WTC11 (cell line): ENCODE measurements at regions not wholly inside any gene's neighbourhood (a gene's known extent, or its start where the extent isn't known, plus 50 kb on each side); places are given as distances from the start of the nearest gene placed in this dataset.

Experiments used
- ATAC-seq: fragments of 200-7000 bp; cut with Tn5 transposase; 2 replicates; pipeline ENCODE4 v1.10.0; 2021; ENCODE audit warnings: mild to moderate bottlenecking, moderate library complexity
- CTCF ChIA-PET: fragments of 300-600 bp; sonication (Branson Sonifier 250); formaldehyde crosslinking; loops from one replicate; lab custom pipeline; 2021; ENCODE audit warnings: antibody characterized with exemption; lab: Charles Lee
- POLR2A ChIA-PET: fragments of 350-600 bp; sonication (Branson Sonifier 250); formaldehyde crosslinking; loops from one replicate; lab custom pipeline; 2021; ENCODE audit warnings: antibody characterized with exemption; lab: Charles Lee
- DNase-seq: peaks from one replicate; pipeline ENCODE4 v3.0.0; 2021; ENCODE audit warnings: low spot score
- H3K27ac Mint-ChIP-seq: 2 replicates; pipeline ENCODE4 v1.8.0; 2021; ENCODE audit warnings: mixed read lengths
- H3K27me3 Mint-ChIP-seq: 2 replicates; pipeline ENCODE4 v1.8.0; 2021; ENCODE audit warnings: low read depth, mild to moderate bottlenecking, moderate library complexity, mixed read lengths
- H3K36me3 Mint-ChIP-seq: 2 replicates; pipeline ENCODE4 v1.8.0; 2021; ENCODE audit warnings: mixed read lengths
- H3K4me1 Mint-ChIP-seq: 2 replicates; pipeline ENCODE4 v1.8.0; 2022; ENCODE audit warnings: mixed read lengths
- H3K4me3 Mint-ChIP-seq: 2 replicates; pipeline ENCODE4 v1.8.0; 2021; ENCODE audit warnings: mild to moderate bottlenecking, moderate library complexity, mixed read lengths
- H3K9me3 Mint-ChIP-seq: 2 replicates; pipeline ENCODE4 v1.8.0; 2021; ENCODE audit warnings: mixed read lengths
- ARID4B ChIP-seq: sonication (generic); formaldehyde crosslinking; IDR thresholded peaks from 2 replicates; pipeline ENCODE4 v1.8.0; 2023; ENCODE audit warnings: missing genetic modification reagents, mild to moderate bottlenecking, borderline replicate concordance
- FOXK1 ChIP-seq: sonication (generic); formaldehyde crosslinking; IDR thresholded peaks from 2 replicates; pipeline ENCODE4 v1.8.0; 2022; ENCODE audit warnings: mild to moderate bottlenecking, moderate library complexity, missing genetic modification reagents
- FOXP1 ChIP-seq: sonication (generic); formaldehyde crosslinking; IDR thresholded peaks from 2 replicates; pipeline ENCODE4 v1.8.0; 2022; ENCODE audit warnings: missing genetic modification reagents, mild to moderate bottlenecking, moderate library complexity, borderline replicate concordance
- IRF2 ChIP-seq: sonication (generic); formaldehyde crosslinking; IDR thresholded peaks from 2 replicates; pipeline ENCODE4 v1.8.0; 2022; ENCODE audit warnings: low read depth, missing genetic modification reagents, borderline replicate concordance
- MAX ChIP-seq: sonication (generic); formaldehyde crosslinking; IDR thresholded peaks from 2 replicates; pipeline ENCODE4 v1.8.0; 2022; ENCODE audit warnings: mild to moderate bottlenecking, missing genetic modification reagents
- MYBL2 ChIP-seq: sonication (generic); formaldehyde crosslinking; IDR thresholded peaks from 2 replicates; pipeline ENCODE4 v1.8.1; 2023; ENCODE audit warnings: mild to moderate bottlenecking, moderate library complexity, missing genetic modification reagents
- PRDM15 ChIP-seq: sonication (generic); formaldehyde crosslinking; IDR thresholded peaks from 2 replicates; pipeline ENCODE4 v1.8.0; 2022; ENCODE audit warnings: missing genetic modification reagents
- SP1 ChIP-seq: sonication (generic); formaldehyde crosslinking; conservative IDR thresholded peaks from 2 replicates; pipeline ENCODE4 v1.8.1; 2022; ENCODE audit warnings: missing genetic modification reagents
- STAT6 ChIP-seq: sonication (generic); formaldehyde crosslinking; conservative IDR thresholded peaks from 2 replicates; pipeline ENCODE4 v1.8.1; 2023; ENCODE audit warnings: mild to moderate bottlenecking, low read depth, missing genetic modification reagents, moderate library complexity
- TEAD1 ChIP-seq: sonication (generic); formaldehyde crosslinking; IDR thresholded peaks from 2 replicates; pipeline ENCODE4 v1.8.0; 2022; ENCODE audit warnings: mild to moderate bottlenecking, missing genetic modification reagents
- TP53 ChIP-seq: sonication (generic); formaldehyde crosslinking; IDR thresholded peaks from 2 replicates; pipeline ENCODE4 v1.8.1; 2023; ENCODE audit warnings: mild to moderate bottlenecking, missing genetic modification reagents
- ZMAT4 ChIP-seq: fragments of 250-450 bp; sonication (Bioruptor Pico); IDR thresholded peaks from 2 replicates; pipeline ENCODE4 v1.9.0; 2021; ENCODE audit warnings: mild to moderate bottlenecking
- ZNF232 ChIP-seq: sonication (generic); formaldehyde crosslinking; IDR thresholded peaks from 2 replicates; pipeline ENCODE4 v1.8.0; 2022; ENCODE audit warnings: mild to moderate bottlenecking, missing genetic modification reagents
- ZNF396 ChIP-seq: fragments of 250-450 bp; sonication (Bioruptor Pico); IDR thresholded peaks from 2 replicates; pipeline ENCODE4 v1.8.0; 2021; ENCODE audit warnings: mild to moderate bottlenecking, moderate library complexity, borderline replicate concordance
- ZNF425 ChIP-seq: fragments of 250-450 bp; sonication (Bioruptor Pico); conservative IDR thresholded peaks from 2 replicates; pipeline ENCODE4 v1.9.0; 2021; ENCODE audit warnings: mild to moderate bottlenecking
- ZNF512 ChIP-seq: sonication (generic); formaldehyde crosslinking; IDR thresholded peaks from 2 replicates; pipeline ENCODE4 v1.8.1; 2022; ENCODE audit warnings: missing genetic modification reagents, borderline replicate concordance

- no peak for TF ChIP-seq MAX (CRISPR knock-in tag)
Measured at GRCh38 chr12:28652239-28652638, 462.0 kb downstream of the CCDC91 start (continued).

- DNase-seq (no peak), ATAC-seq (no peak)
- Mint-ChIP-seq H3K9me3 (peaks cover 12% of the 10 kb centered on the region), H3K4me3 (no peak overlapping the region), H3K4me1 (peaks cover 27% of the 10 kb centered on the region), H3K27ac (no peak overlapping the region), H3K36me3 (peaks cover 3% of the 10 kb centered on the region), H3K27me3 (no peaks in the 10 kb centered on the region)
- CTCF ChIA-PET = no interaction called here
- no peak for TF ChIP-seq IRF2 (CRISPR knock-in tag)
- no peak for TF ChIP-seq FOXP1 (CRISPR knock-in tag)
- no peak for TF ChIP-seq MYBL2 (CRISPR knock-in tag)
- no peak for TF ChIP-seq ZNF232 (CRISPR knock-in tag)
- no peak for TF ChIP-seq ZNF425 (CRISPR knock-in tag)
- no peak for TF ChIP-seq TP53 (CRISPR knock-in tag)
- TF ChIP-seq TEAD1 = no peak
- no peak for TF ChIP-seq ZNF396
- TF ChIP-seq SP1 (CRISPR knock-in tag) = no peak
- no peak for TF ChIP-seq FOXK1 (CRISPR knock-in tag)
- TF ChIP-seq PRDM15 (CRISPR knock-in tag) = no peak
- no peak for TF ChIP-seq ZMAT4 (CRISPR knock-in tag)
- no peak for TF ChIP-seq ZNF512 (CRISPR knock-in tag)
- POLR2A ChIA-PET = no interaction called here
Measured at GRCh38 chr12:28681980-28682379, 467.1 kb upstream of the FAR2 start.

- H3K4me1 Mint-ChIP-seq = peaks cover 18% of the 10 kb centered on the region
- ATAC-seq = no peak
- H3K36me3 Mint-ChIP-seq = no peaks in the 10 kb centered on the region
- CTCF ChIA-PET = no interaction called here
- no peaks in the 10 kb centered on the region; the same call in 1 of the 2 replicates for H3K27me3 Mint-ChIP-seq
- H3K27ac Mint-ChIP-seq = no peak overlapping the region
- no peak overlapping the region for H3K4me3 Mint-ChIP-seq
- DNase-seq = no peak
- peaks cover 7% of the 10 kb centered on the region for H3K9me3 Mint-ChIP-seq
- POLR2A ChIA-PET = no interaction called here
- no peak for TF ChIP-seq ZNF425 (CRISPR knock-in tag)
- TF ChIP-seq ARID4B (CRISPR knock-in tag) = no peak
- TF ChIP-seq STAT6 (CRISPR knock-in tag) = no peak
Measured at GRCh38 chr12:28683366-28683765, 465.7 kb upstream of the FAR2 start.
